GM04503 (cell line): ENCODE measurements at regions not wholly inside any gene's neighbourhood (a gene's known extent, or its start where the extent isn't known, plus 50 kb on each side); places are given as distances from the start of the nearest gene placed in this dataset.
"Not testable (repeated sequence)": the region's sequence is repeated elsewhere in the genome, so short reads cannot be mapped to it uniquely, and the experiment has no call there.

Source experiments
- DNase-seq: peaks from one replicate; pipeline ENCODE4 v3.0.0-alpha.2; 2012; ENCODE audit warnings: low read depth

- not testable (repeated sequence) for DNase-seq
Measured at GRCh38 chr4:126922328-126922938, 710.3 kb upstream of the INTU start.

DNA sequence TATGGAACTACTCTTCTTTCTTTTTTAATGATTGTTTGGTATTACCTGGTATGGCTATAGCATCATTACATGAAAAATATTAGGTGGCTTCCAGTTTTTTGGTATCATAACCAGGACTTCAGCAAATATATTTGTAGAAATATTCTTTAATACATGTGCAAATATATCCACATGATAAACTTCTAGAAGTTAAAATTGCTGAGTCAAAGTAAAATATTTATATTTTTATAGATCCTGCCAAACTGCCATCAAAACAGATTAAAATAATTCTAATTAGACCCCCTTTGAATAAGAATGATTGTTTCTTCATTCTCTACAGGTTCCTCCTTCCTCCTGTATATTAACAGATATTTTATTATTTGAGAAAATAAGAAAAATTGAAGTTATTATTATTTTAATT is 708.5 kb upstream of the INTU start:
- DNase-seq: no peak

DNA sequence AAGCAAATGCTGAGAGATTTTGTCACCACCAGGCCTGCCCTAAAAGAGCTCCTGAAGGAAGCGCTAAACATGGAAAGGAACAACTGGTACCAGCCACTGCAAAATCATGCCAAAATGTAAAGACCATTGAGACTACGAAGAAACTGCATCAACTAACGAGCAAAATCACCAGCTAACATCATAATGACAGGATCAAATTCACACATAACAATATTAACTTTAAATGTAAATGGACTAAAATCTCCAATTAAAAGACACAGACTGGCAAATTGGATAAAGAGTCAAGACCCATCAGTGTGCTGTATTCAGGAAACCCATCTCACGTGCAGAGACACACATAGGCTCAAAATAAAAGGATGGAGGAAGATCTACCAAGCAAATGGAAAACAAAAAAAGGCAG is 702.7 kb upstream of the INTU start:
- not testable (repeated sequence) for DNase-seq

DNA sequence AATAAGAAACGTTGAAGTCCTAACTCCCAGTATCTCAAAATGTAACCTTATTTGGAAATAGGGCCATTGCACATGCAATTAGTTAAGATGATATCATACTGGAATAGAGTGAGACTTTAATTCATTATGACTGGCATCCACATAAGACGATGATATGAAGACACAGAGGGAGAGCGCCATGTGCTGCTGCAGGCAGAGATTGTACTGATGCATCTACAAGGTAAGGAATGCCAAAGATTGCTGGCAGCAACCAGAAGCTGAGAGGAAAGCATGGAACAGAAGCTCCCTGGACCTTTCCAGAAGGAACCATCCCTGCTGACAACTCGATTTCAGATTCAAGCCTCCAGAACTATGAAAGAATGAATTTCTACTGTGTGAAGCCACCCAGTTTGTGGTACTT is 697.0 kb upstream of the INTU start:
- DNase-seq: no peak

- DNase-seq: no peak
Measured at GRCh38 chr4:126937342-126937741, 695.4 kb upstream of the INTU start.

DNA sequence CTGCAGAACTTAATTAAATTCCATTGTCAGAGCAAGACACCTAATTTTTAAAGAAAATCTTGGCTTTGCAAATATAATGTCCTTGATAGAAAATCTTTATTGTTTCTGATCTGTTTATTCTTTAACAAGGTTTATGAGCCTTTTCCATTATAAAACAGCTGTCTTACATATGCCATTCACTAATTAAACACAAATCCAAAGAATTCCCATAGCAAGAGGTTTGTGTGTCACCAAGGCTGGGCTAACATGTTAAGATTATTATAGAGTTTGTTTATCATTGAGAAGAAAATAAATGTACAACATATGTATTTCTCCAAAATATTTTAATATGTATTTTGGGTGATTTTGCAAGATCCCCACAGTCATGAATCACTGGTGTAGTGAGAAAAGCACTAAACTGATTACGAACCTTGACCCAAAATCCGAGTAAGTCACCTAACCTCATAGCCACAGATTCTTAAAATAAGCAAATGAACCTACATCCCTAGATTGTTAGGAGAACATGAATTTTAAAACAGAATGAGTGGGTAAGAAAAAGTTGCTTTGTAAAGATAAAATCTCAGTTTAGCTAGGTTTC is 694.8 kb upstream of the INTU start:
- no peak for DNase-seq

DNA sequence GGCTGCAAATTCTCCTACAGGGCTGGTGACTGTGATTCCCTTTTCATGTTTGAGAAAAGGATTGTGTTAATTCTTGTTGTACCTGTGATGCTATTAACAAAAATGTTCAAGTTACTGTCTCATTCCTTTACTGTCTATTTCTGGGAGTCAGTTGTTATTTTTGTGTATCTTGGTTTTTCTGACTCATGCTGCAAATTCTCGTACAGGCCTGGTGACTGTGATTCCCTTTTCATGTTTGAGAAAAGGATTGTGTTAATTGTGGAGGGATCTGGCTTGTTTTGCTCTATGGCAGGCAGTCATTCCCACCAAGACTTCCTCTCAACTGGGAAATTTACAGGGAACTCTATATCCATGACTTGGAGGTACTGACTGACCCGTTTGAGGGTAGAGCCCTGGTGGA is 693.4 kb upstream of the INTU start:
- peak; percentile 50 for DNase-seq

GRCh38 chr4:126947536-126947935 is 685.2 kb upstream of the INTU start:
- DNase-seq: no peak

DNA sequence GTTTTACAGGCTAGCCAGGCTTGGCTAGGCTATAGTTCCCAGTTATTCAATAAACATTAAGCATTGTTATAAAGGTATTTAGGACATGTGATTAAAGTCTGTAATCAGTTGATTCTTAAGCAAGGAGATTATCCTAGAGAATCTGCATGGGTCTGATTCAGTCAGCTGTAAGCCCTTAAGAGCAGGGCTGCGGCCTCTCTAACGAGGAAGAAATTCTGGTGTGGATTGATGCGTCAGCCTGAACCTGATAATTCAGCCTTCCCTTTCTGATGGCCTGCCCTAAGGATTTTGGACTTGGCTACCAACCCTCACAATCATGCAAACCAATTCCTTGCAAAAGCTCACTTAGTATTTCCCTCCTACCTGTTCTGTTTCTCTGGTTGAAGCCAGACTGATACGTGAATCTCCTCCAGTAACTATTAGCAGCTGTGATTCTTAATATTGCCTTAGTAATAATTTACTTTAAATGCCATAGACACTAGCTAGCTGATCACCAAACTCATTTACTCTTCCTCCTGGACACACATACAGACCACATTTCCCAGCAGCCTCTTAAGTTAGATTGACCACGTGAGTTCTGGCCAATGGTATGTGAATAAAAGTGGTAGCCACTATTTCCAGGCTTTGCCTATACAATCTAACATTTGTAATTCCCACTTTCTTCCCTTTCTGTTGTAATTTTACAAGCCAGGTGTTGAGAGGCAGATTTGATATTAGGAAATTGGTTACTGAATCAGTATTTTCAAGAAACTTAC is 678.0 kb upstream of the INTU start:
- DNase-seq: no peak

DNA sequence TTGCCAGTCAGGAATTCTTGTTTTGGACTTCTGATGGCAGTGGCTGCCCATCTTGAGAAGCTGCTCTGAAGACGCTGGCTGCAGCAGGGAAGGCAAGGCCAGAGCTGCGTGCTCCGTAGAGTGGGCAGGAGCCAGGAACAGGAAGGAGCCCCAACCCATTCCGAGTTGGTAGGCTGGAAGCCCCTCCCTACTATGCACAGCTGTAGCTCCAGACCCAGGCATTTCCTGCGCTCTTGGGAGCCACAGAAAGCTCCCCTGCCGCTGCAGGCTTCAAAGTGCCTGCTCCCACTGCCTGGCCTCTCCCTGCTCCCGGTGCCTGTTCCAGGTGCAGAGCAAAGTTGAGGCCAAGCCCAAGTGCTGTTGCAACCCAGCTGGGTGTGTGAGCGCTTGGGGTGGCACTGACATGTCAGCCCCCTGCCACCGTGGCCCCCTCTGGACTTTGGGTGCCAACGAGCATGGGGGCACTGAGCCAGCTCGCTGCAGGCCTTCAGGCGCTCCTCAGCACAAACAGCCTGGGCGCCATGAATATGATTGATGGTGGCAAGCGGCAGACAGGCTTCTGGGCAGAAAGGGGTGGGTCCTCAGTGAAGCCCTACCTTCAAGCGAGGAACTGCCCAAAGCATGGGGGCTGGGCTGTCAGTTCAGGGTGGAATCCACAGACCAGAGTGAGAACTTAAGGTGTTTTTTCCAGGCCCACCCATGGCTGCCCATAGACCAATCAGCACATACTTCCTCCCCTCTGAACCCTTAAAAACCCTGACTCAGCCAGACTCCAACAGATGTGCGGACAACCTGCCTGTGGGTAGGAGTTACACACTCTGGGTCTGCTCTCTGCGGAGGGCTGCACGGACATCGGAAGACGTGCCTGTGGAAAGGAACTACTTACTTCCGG is 677.2 kb upstream of the INTU start:
- no peak for DNase-seq

DNA sequence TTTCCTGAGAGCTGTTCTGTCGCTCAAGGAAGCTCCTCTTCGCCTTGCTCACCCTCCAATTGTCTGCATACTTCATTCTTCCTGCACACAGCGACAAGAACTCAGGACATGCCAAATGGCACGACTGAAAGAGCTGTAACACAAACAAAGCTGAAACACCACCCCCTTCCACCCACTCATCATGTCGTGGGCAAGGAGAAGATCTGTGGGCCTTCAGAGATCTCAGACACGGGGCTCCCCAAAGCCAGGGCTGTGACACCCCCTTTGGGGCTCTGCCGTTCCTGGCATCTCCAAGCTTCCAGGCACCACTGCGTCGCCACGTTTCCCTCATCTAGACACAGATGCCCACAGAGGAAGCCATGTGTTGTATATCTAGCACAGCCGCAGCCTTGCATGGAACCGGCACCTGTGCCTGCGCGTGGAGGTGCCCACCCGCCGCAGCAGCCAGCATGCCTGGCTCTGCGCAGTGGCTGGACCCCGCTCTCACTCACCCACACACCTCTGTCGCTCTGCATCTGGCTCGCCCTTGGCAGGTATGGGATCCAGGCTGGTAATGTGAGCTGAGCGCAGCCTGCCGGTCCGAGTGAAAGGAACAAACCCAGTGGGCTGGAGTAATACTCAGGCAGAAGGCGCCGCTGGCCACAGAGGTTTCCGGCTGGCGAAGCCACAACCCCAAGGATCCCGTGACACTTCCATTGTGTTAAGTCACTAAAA is 676.4 kb upstream of the INTU start:
- no peak for DNase-seq

DNA sequence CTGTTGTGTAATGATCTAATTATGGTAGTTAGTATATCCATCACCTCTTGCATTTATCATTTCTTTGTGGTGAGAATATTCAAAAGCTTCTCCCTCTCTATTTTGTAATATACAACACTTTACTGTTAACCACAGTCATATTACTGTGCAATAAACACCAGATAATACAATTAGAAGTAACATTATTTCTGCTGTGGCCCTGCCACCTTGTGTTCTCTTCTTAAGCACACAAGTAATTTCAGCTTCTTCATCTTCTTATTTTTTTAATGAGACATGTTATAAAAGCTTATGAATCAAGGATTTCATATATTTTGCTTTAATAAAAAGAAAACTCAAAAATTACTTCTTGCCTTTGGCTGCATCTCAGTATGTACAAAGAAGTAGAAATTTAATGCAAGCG is 675.2 kb upstream of the INTU start:
- DNase-seq: no peak

GRCh38 chr4:126957987-126958386 is 674.8 kb upstream of the INTU start:
- no peak for DNase-seq

- no peak for DNase-seq
Measured at GRCh38 chr4:126958482-126958881, 674.3 kb upstream of the INTU start.

DNA sequence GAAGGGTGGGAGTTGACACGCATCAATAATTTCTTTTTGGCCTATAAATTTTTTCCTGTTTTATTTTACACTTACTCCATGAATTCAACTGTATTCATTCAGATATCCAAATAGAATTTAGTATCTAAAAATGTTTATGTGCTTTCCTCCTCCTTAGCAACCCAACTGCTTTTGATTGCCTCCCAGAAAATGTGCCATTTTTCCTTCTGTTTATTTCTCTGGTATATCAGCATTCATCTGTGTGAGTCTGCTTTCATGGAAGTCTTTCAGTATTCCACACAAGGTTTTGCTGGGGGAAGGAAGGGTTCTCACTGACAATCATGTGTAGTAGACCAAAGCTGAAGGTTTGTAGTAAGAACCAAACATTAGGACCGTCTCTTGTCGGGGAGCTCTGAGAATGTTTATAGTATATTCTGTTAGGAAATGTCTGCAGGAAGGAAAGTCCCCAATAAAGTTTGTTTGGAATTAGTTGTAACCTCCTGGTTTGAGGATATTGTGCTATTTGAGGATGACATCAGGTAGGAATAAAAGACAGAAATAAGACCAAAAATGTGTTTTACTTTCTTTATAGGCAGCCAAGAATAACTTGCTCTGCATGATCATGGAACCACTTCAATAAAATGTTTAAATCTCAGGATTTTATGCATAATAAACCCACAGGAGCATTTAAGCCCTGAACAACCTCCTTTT is 673.6 kb upstream of the INTU start:
- no peak for DNase-seq

DNA sequence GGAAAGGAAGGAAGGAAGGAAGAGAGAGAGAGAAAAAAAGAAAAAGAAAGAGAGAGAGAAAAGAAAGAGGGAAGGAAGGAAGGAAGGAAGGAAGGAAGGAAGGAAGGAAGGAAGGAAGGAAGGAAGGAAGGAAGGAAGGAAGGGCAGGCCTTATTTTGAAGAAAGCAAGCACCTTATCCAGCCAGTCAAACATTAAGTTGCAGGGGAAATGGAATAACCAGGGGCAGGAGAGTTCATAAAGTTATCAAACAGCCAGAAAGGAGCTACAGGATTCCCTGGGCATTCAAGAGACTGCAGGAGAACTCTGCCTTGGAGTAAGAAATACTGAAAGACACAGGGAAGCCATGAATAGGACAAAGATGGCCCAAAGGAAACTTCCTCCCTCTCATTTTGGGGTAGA is 672.0 kb upstream of the INTU start:
- no peak for DNase-seq

GRCh38 chr4:126961661-126962060 is 671.1 kb upstream of the INTU start:
- DNase-seq: no peak

- DNase-seq: no peak
Measured at GRCh38 chr4:126965877-126966276, 666.9 kb upstream of the INTU start.

GRCh38 chr4:126969360-126970235 is 663.2 kb upstream of the INTU start:
- DNase-seq: no peak

GRCh38 chr4:126973201-126973600 is 659.6 kb upstream of the INTU start:
- no peak for DNase-seq
